Ovary (tissue), 3 donors: ENCODE measurements at regions not wholly inside any gene's neighbourhood (a gene's known extent, or its start where the extent isn't known, plus 50 kb on each side); places are given as distances from the start of the nearest gene placed in this dataset.

ENCODE experiments used
- CTCF ChIP-seq, 3 donors: fragments of 450-650 bp in 2 of 3; fragments of 200-600 bp in 1 of 3; IDR thresholded peaks; one replicate each; pipeline versions ENCODE4 v1.5.1 to v1.8.0; 2016 to 2022; ENCODE audit warnings: antibody characterized with exemption in 3 of 3, mild to moderate bottlenecking in 1 of 3
- EP300 ChIP-seq: sonication (generic); formaldehyde crosslinking; IDR thresholded peaks from one replicate; pipeline ENCODE4 v1.6.1; 2017; ENCODE audit warnings: antibody characterized with exemption
- POLR2A ChIP-seq: fragments of 450-650 bp; IDR thresholded peaks from one replicate; pipeline ENCODE4 v1.6.1; 2017; ENCODE audit warnings: antibody characterized with exemption, mild to moderate bottlenecking, moderate library complexity
- donor health status: DM: no; HTN: no; CAD: no.

GRCh38 chr20:63100926-63101699, 94.3 kb upstream of the BHLHE23 start:
- TF ChIP-seq CTCF (IDR thresholded peaks at IDR 0.05) (no peak), POLR2A (no peak), EP300 (no peak)
